IPS-15b (cell line): ENCODE measurements at regions not wholly inside any gene's neighbourhood (a gene's known extent, or its start where the extent isn't known, plus 50 kb on each side); places are given as distances from the start of the nearest gene placed in this dataset.
"Not testable (repeated sequence)": the region's sequence is repeated elsewhere in the genome, so short reads cannot be mapped to it uniquely, and the experiment has no call there.

ENCODE experiments used
- H3K27me3 ChIP-seq: one replicate; pipeline ENCODE4 v1.6.1; 2013; ENCODE audit warnings: low read length; ENCODE audit not compliant: control insufficient read depth, insufficient read depth
- H3K36me3 ChIP-seq: one replicate; pipeline ENCODE4 v1.6.1; 2013; ENCODE audit warnings: low read length; ENCODE audit not compliant: control insufficient read depth, insufficient read depth
- H3K4me1 ChIP-seq: one replicate; pipeline ENCODE4 v1.6.1; 2013; ENCODE audit warnings: mild to moderate bottlenecking, low read length; ENCODE audit not compliant: control insufficient read depth, insufficient read depth
- H3K4me3 ChIP-seq: one replicate; pipeline ENCODE4 v1.5.1; 2013; ENCODE audit warnings: low read depth, low read length
- H3K9ac ChIP-seq: one replicate; pipeline ENCODE4 v1.6.1; 2013; ENCODE audit warnings: low read depth, mild to moderate bottlenecking, low read length
- H3K9me3 ChIP-seq: one replicate; pipeline ENCODE4 v1.6.1; 2013; ENCODE audit warnings: mild to moderate bottlenecking, low read length; ENCODE audit not compliant: control insufficient read depth, insufficient read depth

GRCh38 chr6:51477711-51478311, 609.6 kb downstream of the PKHD1 start:
- H3K36me3 ChIP-seq = no peaks in the 10 kb centered on the region
- H3K4me3 ChIP-seq = no peak overlapping the region
- no peak overlapping the region for H3K9ac ChIP-seq
- peaks cover 7% of the 10 kb centered on the region for H3K4me1 ChIP-seq
- no peaks in the 10 kb centered on the region for H3K27me3 ChIP-seq
- H3K9me3 ChIP-seq = no peaks in the 10 kb centered on the region

- no peaks in the 10 kb centered on the region for H3K36me3 ChIP-seq
- no peaks in the 10 kb centered on the region for H3K4me1 ChIP-seq
- no peaks in the 10 kb centered on the region for H3K27me3 ChIP-seq
- H3K9ac ChIP-seq = no peak overlapping the region
- H3K4me3 ChIP-seq = no peak overlapping the region
- H3K9me3 ChIP-seq = no peaks in the 10 kb centered on the region
Observed at GRCh38 chr6:51479296-51479695, 608.1 kb downstream of the PKHD1 start.

GRCh38 chr6:51480040-51480439, 607.4 kb downstream of the PKHD1 start:
- H3K36me3 ChIP-seq = no peaks in the 10 kb centered on the region
- no peak overlapping the region for H3K9ac ChIP-seq
- no peaks in the 10 kb centered on the region for H3K4me1 ChIP-seq
- H3K27me3 ChIP-seq = no peaks in the 10 kb centered on the region
- no peak overlapping the region for H3K4me3 ChIP-seq
- H3K9me3 ChIP-seq = no peaks in the 10 kb centered on the region

- not testable (repeated sequence) for H3K9ac ChIP-seq, H3K27me3 ChIP-seq, H3K4me3 ChIP-seq, H3K4me1 ChIP-seq, H3K9me3 ChIP-seq, H3K36me3 ChIP-seq
Observed at GRCh38 chr6:51485869-51486268, 601.5 kb downstream of the PKHD1 start.

- no peaks in the 10 kb centered on the region for H3K4me1 ChIP-seq
- peaks cover 4% of the 10 kb centered on the region for H3K36me3 ChIP-seq
- no peak overlapping the region for H3K9ac ChIP-seq
- H3K27me3 ChIP-seq = no peaks in the 10 kb centered on the region
- H3K9me3 ChIP-seq = peaks cover 10% of the 10 kb centered on the region
- no peak overlapping the region for H3K4me3 ChIP-seq
Observed at GRCh38 chr6:51487937-51488336, 599.5 kb downstream of the PKHD1 start.

GRCh38 chr6:51489133-51489532, 598.3 kb downstream of the PKHD1 start:
- no peaks in the 10 kb centered on the region for H3K27me3 ChIP-seq
- H3K9ac ChIP-seq = no peak overlapping the region
- peaks cover 10% of the 10 kb centered on the region for H3K9me3 ChIP-seq
- H3K4me3 ChIP-seq = no peak overlapping the region
- no peaks in the 10 kb centered on the region for H3K4me1 ChIP-seq
- H3K36me3 ChIP-seq = peaks cover 4% of the 10 kb centered on the region

- no peaks in the 10 kb centered on the region for H3K4me1 ChIP-seq
- peaks cover 10% of the 10 kb centered on the region for H3K9me3 ChIP-seq
- no peak overlapping the region for H3K9ac ChIP-seq
- H3K4me3 ChIP-seq = no peak overlapping the region
- peaks cover 4% of the 10 kb centered on the region for H3K36me3 ChIP-seq
- H3K27me3 ChIP-seq = no peaks in the 10 kb centered on the region
Observed at GRCh38 chr6:51490101-51490500, 597.3 kb downstream of the PKHD1 start.

GRCh38 chr6:51494342-51494741, 593.1 kb downstream of the PKHD1 start:
- H3K9me3 ChIP-seq = no peaks in the 10 kb centered on the region
- H3K9ac ChIP-seq = no peak overlapping the region
- H3K27me3 ChIP-seq = no peaks in the 10 kb centered on the region
- H3K4me1 ChIP-seq = no peaks in the 10 kb centered on the region
- H3K36me3 ChIP-seq = no peaks in the 10 kb centered on the region
- no peak overlapping the region for H3K4me3 ChIP-seq

- H3K4me3 ChIP-seq = no peak overlapping the region
- no peaks in the 10 kb centered on the region for H3K36me3 ChIP-seq
- no peaks in the 10 kb centered on the region for H3K9me3 ChIP-seq
- H3K27me3 ChIP-seq = no peaks in the 10 kb centered on the region
- H3K9ac ChIP-seq = no peak overlapping the region
- H3K4me1 ChIP-seq = no peaks in the 10 kb centered on the region
Observed at GRCh38 chr6:51495096-51495495, 592.3 kb downstream of the PKHD1 start.

- no peaks in the 10 kb centered on the region for H3K4me1 ChIP-seq
- H3K9ac ChIP-seq = no peak overlapping the region
- no peaks in the 10 kb centered on the region for H3K9me3 ChIP-seq
- H3K27me3 ChIP-seq = no peaks in the 10 kb centered on the region
- no peak overlapping the region for H3K4me3 ChIP-seq
- no peaks in the 10 kb centered on the region for H3K36me3 ChIP-seq
Observed at GRCh38 chr6:51495610-51496396, 591.6 kb downstream of the PKHD1 start.

GRCh38 chr6:51502996-51503395, 584.4 kb downstream of the PKHD1 start:
- Histone ChIP-seq H3K4me1 (no peaks in the 10 kb centered on the region), H3K9ac (no peak overlapping the region), H3K27me3 (no peaks in the 10 kb centered on the region), H3K36me3 (no peaks in the 10 kb centered on the region), H3K9me3 (no peaks in the 10 kb centered on the region), H3K4me3 (no peak overlapping the region)

- no peak overlapping the region for H3K9ac ChIP-seq
- no peaks in the 10 kb centered on the region for H3K4me1 ChIP-seq
- H3K4me3 ChIP-seq = no peak overlapping the region
- H3K36me3 ChIP-seq = no peaks in the 10 kb centered on the region
- no peaks in the 10 kb centered on the region for H3K9me3 ChIP-seq
- no peaks in the 10 kb centered on the region for H3K27me3 ChIP-seq
Observed at GRCh38 chr6:51505434-51505833, 582.0 kb downstream of the PKHD1 start.
